Esophagus squamous epithelium (tissue), 5 donors: ENCODE measurements at regions not wholly inside any gene's neighbourhood (a gene's known extent, or its start where the extent isn't known, plus 50 kb on each side); places are given as distances from the start of the nearest gene placed in this dataset.

Source experiments
- DNase-seq: peaks from one replicate; lab custom pipeline; 2025; lab: John Stamatoyannopoulos, UW
- H3K27ac ChIP-seq, 4 donors: fragments of 200-600 bp; sonication (generic); one replicate each; pipeline ENCODE4 v1.5.1; 2016 to 2019; ENCODE audit warnings: mild to moderate bottlenecking in 1 of 4
- H3K27me3 ChIP-seq, 4 donors: fragments of 200-600 bp; sonication (generic); 1 replicate in 3 of 4; 2 replicates in 1 of 4; pipeline versions ENCODE4 v1.5.1 to v1.6.0; 2017 to 2021; ENCODE audit warnings: antibody characterized with exemption in 1 of 4
- H3K36me3 ChIP-seq, 3 donors: fragments of 200-600 bp; sonication (generic); one replicate each; pipeline ENCODE4 v1.5.1; 2016 to 2019
- H3K4me1 ChIP-seq, 3 donors: fragments of 200-600 bp; sonication (generic); one replicate each; pipeline ENCODE4 v1.5.1; 2017 to 2019
- H3K4me3 ChIP-seq, 4 donors: fragments of 200-600 bp; sonication (generic); 1 replicate in 3 of 4; 2 replicates in 1 of 4; pipeline ENCODE4 v1.5.1; 2016 to 2019; ENCODE audit warnings: mild to moderate bottlenecking in 2 of 4, moderate library complexity in 1 of 4
- H3K9me3 ChIP-seq, 3 donors: fragments of 200-600 bp; sonication (generic); one replicate each; pipeline ENCODE4 v1.5.1; 2016 to 2019
- POLR2A ChIP-seq, 4 donors: fragments of 450-650 bp; IDR thresholded peaks; one replicate each; pipeline ENCODE4 v1.6.1; 2017; ENCODE audit warnings: antibody characterized with exemption in 4 of 4, mild to moderate bottlenecking in 4 of 4, moderate library complexity in 3 of 4
- WGBS, 2 donors: methylation state at CpG; one replicate each; pipeline ENCODE4 v1.1.5; 2018; 5-methylcytosine and 5-hydroxymethylcytosine counted together
- intact Hi-C: fragments of 100-400 bp; cut with DNase I; formaldehyde crosslinking; loops from one replicate; pipeline ENCODE4 v1.15.0; 2022
- TF ChIP-seq, protein P1 (sequence below), 6 experiments: fragments of 450-650 bp in 4 of 6; fragments of 200-600 bp in 2 of 6; sonication (generic) in 2 of 6; IDR thresholded peaks; one replicate each; pipeline ENCODE4 v1.5.1; 2016 to 2019; ENCODE audit warnings: antibody characterized with exemption in 6 of 6, mild to moderate bottlenecking in 4 of 6, moderate library complexity in 4 of 6
- donor health status: DM: yes; HTN: yes; CAD: no.

DNA sequence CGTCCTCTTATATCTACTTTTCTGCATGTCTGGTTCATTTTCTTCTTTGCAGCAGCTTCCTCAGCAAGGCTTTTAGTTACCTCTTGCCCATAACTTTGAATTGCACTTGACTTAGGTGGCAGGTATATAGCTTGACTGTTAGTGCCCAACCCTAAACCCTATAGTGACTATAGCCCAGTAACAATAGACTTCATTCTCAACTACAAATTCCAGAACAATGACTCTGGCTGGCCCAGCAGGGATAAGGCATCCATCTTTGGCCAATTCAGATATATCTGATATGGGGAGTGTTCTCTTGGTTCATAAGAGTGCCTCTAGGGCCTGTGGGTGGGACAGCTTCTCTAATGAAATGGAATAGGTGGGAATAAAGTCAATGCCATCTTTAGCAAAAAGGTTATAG lies 246.2 kb downstream of the DMRT2 start:
- Histone ChIP-seq H3K27me3 (no peaks in the 10 kb centered on the region), H3K36me3 (no peaks in the 10 kb centered on the region), H3K4me3 (no peak overlapping the region), H3K27ac (no peak overlapping the region), H3K4me1 (no peaks in the 10 kb centered on the region), H3K9me3 (no peaks in the 10 kb centered on the region)
- intact Hi-C loops, result no loop called here
- TF ChIP-seq, protein P1, sequence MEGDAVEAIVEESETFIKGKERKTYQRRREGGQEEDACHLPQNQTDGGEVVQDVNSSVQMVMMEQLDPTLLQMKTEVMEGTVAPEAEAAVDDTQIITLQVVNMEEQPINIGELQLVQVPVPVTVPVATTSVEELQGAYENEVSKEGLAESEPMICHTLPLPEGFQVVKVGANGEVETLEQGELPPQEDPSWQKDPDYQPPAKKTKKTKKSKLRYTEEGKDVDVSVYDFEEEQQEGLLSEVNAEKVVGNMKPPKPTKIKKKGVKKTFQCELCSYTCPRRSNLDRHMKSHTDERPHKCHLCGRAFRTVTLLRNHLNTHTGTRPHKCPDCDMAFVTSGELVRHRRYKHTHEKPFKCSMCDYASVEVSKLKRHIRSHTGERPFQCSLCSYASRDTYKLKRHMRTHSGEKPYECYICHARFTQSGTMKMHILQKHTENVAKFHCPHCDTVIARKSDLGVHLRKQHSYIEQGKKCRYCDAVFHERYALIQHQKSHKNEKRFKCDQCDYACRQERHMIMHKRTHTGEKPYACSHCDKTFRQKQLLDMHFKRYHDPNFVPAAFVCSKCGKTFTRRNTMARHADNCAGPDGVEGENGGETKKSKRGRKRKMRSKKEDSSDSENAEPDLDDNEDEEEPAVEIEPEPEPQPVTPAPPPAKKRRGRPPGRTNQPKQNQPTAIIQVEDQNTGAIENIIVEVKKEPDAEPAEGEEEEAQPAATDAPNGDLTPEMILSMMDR (IDR thresholded peaks at IDR 0.05), result no peak
- TF ChIP-seq POLR2A (IDR thresholded peaks at IDR 0.05), result no peak
- DNase-seq, result no peak
- WGBS, 2 donors, result 88 to 93% methylated on average over 1 of the region's 1 CpG

GRCh38 chr9:1298046-1298445 lies 247.9 kb downstream of the DMRT2 start:
- intact Hi-C loops, result no loop called here
- TF ChIP-seq, protein P1 (IDR thresholded peaks at IDR 0.05), result no peak
- TF ChIP-seq POLR2A (IDR thresholded peaks at IDR 0.05), result no peak
- 15 to 18% methylated on average over 2 of the region's 2 CpGs for WGBS, 2 donors

GRCh38 chr9:1300941-1301340 lies 250.8 kb downstream of the DMRT2 start:
- intact Hi-C loops, result no loop called here
- TF ChIP-seq POLR2A (IDR thresholded peaks at IDR 0.05), result no peak
- TF ChIP-seq, protein P1 (IDR thresholded peaks at IDR 0.05), result no peak
- Histone ChIP-seq H3K4me3 (no peak overlapping the region), H3K36me3 (no peaks in the 10 kb centered on the region), H3K4me1 (no peaks in the 10 kb centered on the region), H3K27me3 (no peaks in the 10 kb centered on the region), H3K27ac (no peak overlapping the region), H3K9me3 (no peaks in the 10 kb centered on the region)
- no peak for DNase-seq
- WGBS, 2 donors, result 0% methylated on average over 1 of the region's 1 CpG

More at GRCh38 chr9:1298046-1298445, 247.9 kb downstream of the DMRT2 start:
- no peaks in the 10 kb centered on the region for H3K36me3 ChIP-seq
- H3K27me3 ChIP-seq, result no peaks in the 10 kb centered on the region
- no peaks in the 10 kb centered on the region for H3K4me1 ChIP-seq
- DNase-seq, result no peak
- no peaks in the 10 kb centered on the region for H3K9me3 ChIP-seq
- no peak overlapping the region for H3K27ac ChIP-seq
- no peak overlapping the region for H3K4me3 ChIP-seq

GRCh38 chr9:1303932-1304331 lies 253.8 kb downstream of the DMRT2 start:
- H3K36me3 ChIP-seq, result no peaks in the 10 kb centered on the region
- H3K4me1 ChIP-seq, result no peaks in the 10 kb centered on the region
- 58 to 60% methylated on average over 3 of the region's 3 CpGs for whole genome bisulfite sequencing, 2 donors
- no peaks in the 10 kb centered on the region for H3K9me3 ChIP-seq
- no peak overlapping the region for H3K4me3 ChIP-seq
- intact Hi-C loops, result no loop called here
- no peak overlapping the region for H3K27ac ChIP-seq
- no peaks in the 10 kb centered on the region for H3K27me3 ChIP-seq
- no peak for TF ChIP-seq POLR2A (IDR thresholded peaks at IDR 0.05)
- TF ChIP-seq, protein P1 (IDR thresholded peaks at IDR 0.05), result no peak
- DNase-seq, result no peak

- no peak overlapping the region for H3K4me3 ChIP-seq
- no peak for TF ChIP-seq POLR2A (IDR thresholded peaks at IDR 0.05)
- TF ChIP-seq, protein P1 (IDR thresholded peaks at IDR 0.05), result no peak
- 85 to 86% methylated on average over 2 of the region's 2 CpGs for WGBS, 2 donors
- H3K27ac ChIP-seq, result no peak overlapping the region
- no peaks in the 10 kb centered on the region for H3K4me1 ChIP-seq
- intact Hi-C loops, result no loop called here
- H3K36me3 ChIP-seq, result no peaks in the 10 kb centered on the region
- no peaks in the 10 kb centered on the region for H3K27me3 ChIP-seq
- no peak for DNase-seq
- no peaks in the 10 kb centered on the region for H3K9me3 ChIP-seq
Measured at GRCh38 chr9:1311462-1312042, 261.4 kb downstream of the DMRT2 start.
